GM21390 (cell line): ENCODE measurements at regions not wholly inside any gene's neighbourhood (a gene's known extent, or its start where the extent isn't known, plus 50 kb on each side); places are given as distances from the start of the nearest gene placed in this dataset.

Experiments
- ATAC-seq: cut with Tn5 transposase; IDR thresholded peaks from one replicate; pipeline ENCODE4 v1.9.1; 2021; ENCODE audit not compliant: unreplicated experiment

- ATAC-seq, result no peak
Measured at GRCh38 chrX:33465137-33465536, 253.8 kb upstream of the DMD start.

- ATAC-seq, result no peak
Measured at GRCh38 chrX:33457102-33457501, 245.8 kb upstream of the DMD start.

- ATAC-seq, result no peak
Measured at GRCh38 chrX:33447285-33447684, 235.9 kb upstream of the DMD start.

- no peak for ATAC-seq
Measured at GRCh38 chrX:33434256-33435092, 223.1 kb upstream of the DMD start.

GRCh38 chrX:33416273-33416805 lies 205.0 kb upstream of the DMD start:
- no peak for ATAC-seq

GRCh38 chrX:33415459-33415858 lies 204.1 kb upstream of the DMD start:
- ATAC-seq, result no peak

- ATAC-seq, result no peak
Measured at GRCh38 chrX:33385546-33385945, 174.2 kb upstream of the DMD start.

- ATAC-seq, result no peak
Measured at GRCh38 chrX:33379839-33380238, 168.5 kb upstream of the DMD start.

GRCh38 chrX:33357606-33358005 lies 146.3 kb upstream of the DMD start:
- ATAC-seq, result no peak

GRCh38 chrX:33339219-33339618 lies 127.9 kb upstream of the DMD start:
- ATAC-seq, result no peak

GRCh38 chrX:33336783-33337182 lies 125.4 kb upstream of the DMD start:
- peak; percentile 54 for ATAC-seq

GRCh38 chrX:33333271-33333670 lies 121.9 kb upstream of the DMD start:
- ATAC-seq, result no peak

- ATAC-seq, result no peak
Measured at GRCh38 chrX:33330798-33331197, 119.4 kb upstream of the DMD start.

GRCh38 chrX:33324099-33324498 lies 112.8 kb upstream of the DMD start:
- ATAC-seq, result no peak

- no peak for ATAC-seq
Measured at GRCh38 chrX:33307911-33308354, 96.6 kb upstream of the DMD start.

- no peak for ATAC-seq
Measured at GRCh38 chrX:33298622-33299021, 87.3 kb upstream of the DMD start.

GRCh38 chrX:33285550-33285949 lies 74.2 kb upstream of the DMD start:
- ATAC-seq, result no peak

GRCh38 chrX:33277046-33277445 lies 65.7 kb upstream of the DMD start:
- no peak for ATAC-seq

- no peak for ATAC-seq
Measured at GRCh38 chrX:33273535-33273934, 62.2 kb upstream of the DMD start.

GRCh38 chrX:33272986-33273385 lies 61.6 kb upstream of the DMD start:
- ATAC-seq, result no peak
